Neural progenitor cell (in vitro differentiated cells): ENCODE measurements at regions not wholly inside any gene's neighbourhood (a gene's known extent, or its start where the extent isn't known, plus 50 kb on each side); places are given as distances from the start of the nearest gene placed in this dataset.
"Not testable (repeated sequence)": the region's sequence is repeated elsewhere in the genome, so short reads cannot be mapped to it uniquely, and the experiment has no call there.

Experiments
- DNase-seq: peaks from one replicate; pipeline ENCODE4 v3.0.0-alpha.2; 2016; ENCODE audit warnings: low spot score
- H2AFZ ChIP-seq: fragments of 200-600 bp; sonication (generic); replicated peaks from 2 replicates; pipeline ENCODE4 v1.6.1; 2016; ENCODE audit warnings: antibody characterized with exemption
- H3F3A ChIP-seq: fragments of 200-600 bp; sonication (generic); 2 replicates; pipeline ENCODE4 v1.6.1; 2016; ENCODE audit warnings: antibody characterized with exemption, low read depth
- H3K27ac ChIP-seq: fragments of 200-600 bp; sonication (generic); 2 replicates; pipeline ENCODE4 v1.5.1; 2016; ENCODE audit warnings: mild to moderate bottlenecking
- H3K27me3 ChIP-seq: fragments of 200-600 bp; sonication (generic); 2 replicates; pipeline ENCODE4 v1.6.1; 2016; ENCODE audit warnings: mild to moderate bottlenecking, moderate library complexity
- H3K36me3 ChIP-seq: fragments of 200-600 bp; sonication (generic); 2 replicates; pipeline ENCODE4 v1.5.1; 2016
- H3K4me1 ChIP-seq: fragments of 200-600 bp; sonication (generic); 2 replicates; pipeline ENCODE4 v1.6.1; 2016; ENCODE audit warnings: mixed run types
- H3K4me2 ChIP-seq: fragments of 200-600 bp; sonication (generic); 2 replicates; pipeline ENCODE4 v1.6.1; 2016
- H3K4me3 ChIP-seq: fragments of 200-600 bp; sonication (generic); 2 replicates; pipeline ENCODE4 v1.5.1; 2016
- H3K79me2 ChIP-seq: fragments of 200-600 bp; sonication (generic); 2 replicates; pipeline ENCODE4 v1.6.1; 2016; ENCODE audit warnings: low read depth
- H3K9ac ChIP-seq: fragments of 200-600 bp; sonication (generic); 2 replicates; pipeline ENCODE4 v1.6.1; 2016
- H3K9me3 ChIP-seq: fragments of 200-600 bp; sonication (generic); 2 replicates; pipeline ENCODE4 v1.5.1; 2016; ENCODE audit warnings: low read depth
- H4K20me1 ChIP-seq: fragments of 200-600 bp; sonication (generic); 2 replicates; pipeline ENCODE4 v1.6.1; 2016; ENCODE audit warnings: low read depth
- H3K27ac Mint-ChIP-seq: 3 replicates; pipeline ENCODE4 v1.8.0; 2021; ENCODE audit warnings: mixed read lengths
- H3K27me3 Mint-ChIP-seq: 2 replicates; pipeline ENCODE4 v1.8.0; 2022; ENCODE audit warnings: low read depth, mild to moderate bottlenecking, inconsistent platforms, moderate library complexity, mixed read lengths; ENCODE audit not compliant: insufficient read depth
- H3K36me3 Mint-ChIP-seq: 3 replicates; pipeline ENCODE4 v1.8.0; 2021; ENCODE audit warnings: mixed read lengths
- H3K4me1 Mint-ChIP-seq: 3 replicates; pipeline ENCODE4 v1.8.0; 2021; ENCODE audit warnings: mixed read lengths
- H3K4me3 Mint-ChIP-seq: 3 replicates; pipeline ENCODE4 v1.8.0; 2021; ENCODE audit warnings: mild to moderate bottlenecking, moderate library complexity, mixed read lengths
- H3K9me3 Mint-ChIP-seq: 3 replicates; pipeline ENCODE4 v1.8.0; 2020; ENCODE audit warnings: mixed read lengths
- EZH2 ChIP-seq: fragments of 200-600 bp; sonication (generic); IDR thresholded peaks from 2 replicates; pipeline ENCODE4 v1.6.1; 2017; ENCODE audit warnings: antibody characterized with exemption, mild to moderate bottlenecking, moderate library complexity
- EZH2phosphoT487 ChIP-seq: fragments of 200-600 bp; sonication (generic); IDR thresholded peaks from 2 replicates; pipeline ENCODE4 v1.6.1; 2017; ENCODE audit warnings: antibody characterized with exemption
- TF ChIP-seq, protein P1 (sequence below): fragments of 200-600 bp; sonication (generic); IDR thresholded peaks from 2 replicates; pipeline ENCODE4 v1.5.1; 2017; ENCODE audit warnings: antibody characterized with exemption, mild to moderate bottlenecking

GRCh38 chr4:81314196-81314896, 99.3 kb upstream of the PRKG2 start:
- H2AFZ ChIP-seq = peak overlapping the region; percentile 19
- no peaks in the 10 kb centered on the region for H3K36me3 ChIP-seq
- H3K9me3 ChIP-seq = no peaks in the 10 kb centered on the region
- Mint-ChIP-seq H3K4me3 (no peak overlapping the region), H3K27ac (no peak overlapping the region), H3K4me1 (no peaks in the 10 kb centered on the region), H3K9me3 (no peaks in the 10 kb centered on the region), H3K27me3 (peaks cover under 1% of the 10 kb centered on the region), H3K36me3 (no peaks in the 10 kb centered on the region)
- H3K79me2 ChIP-seq = no peaks in the 10 kb centered on the region
- no peak overlapping the region for H3K9ac ChIP-seq
- H3K4me2 ChIP-seq = no peak overlapping the region
- H3K4me1 ChIP-seq = no peaks in the 10 kb centered on the region
- H3K27ac ChIP-seq = no peak overlapping the region
- H4K20me1 ChIP-seq = no peaks in the 10 kb centered on the region
- no peaks in the 10 kb centered on the region for H3K27me3 ChIP-seq
- peak; percentile 12 for DNase-seq
- TF ChIP-seq EZH2 (no peak), EZH2phosphoT487 (no peak)
- TF ChIP-seq, protein P1, sequence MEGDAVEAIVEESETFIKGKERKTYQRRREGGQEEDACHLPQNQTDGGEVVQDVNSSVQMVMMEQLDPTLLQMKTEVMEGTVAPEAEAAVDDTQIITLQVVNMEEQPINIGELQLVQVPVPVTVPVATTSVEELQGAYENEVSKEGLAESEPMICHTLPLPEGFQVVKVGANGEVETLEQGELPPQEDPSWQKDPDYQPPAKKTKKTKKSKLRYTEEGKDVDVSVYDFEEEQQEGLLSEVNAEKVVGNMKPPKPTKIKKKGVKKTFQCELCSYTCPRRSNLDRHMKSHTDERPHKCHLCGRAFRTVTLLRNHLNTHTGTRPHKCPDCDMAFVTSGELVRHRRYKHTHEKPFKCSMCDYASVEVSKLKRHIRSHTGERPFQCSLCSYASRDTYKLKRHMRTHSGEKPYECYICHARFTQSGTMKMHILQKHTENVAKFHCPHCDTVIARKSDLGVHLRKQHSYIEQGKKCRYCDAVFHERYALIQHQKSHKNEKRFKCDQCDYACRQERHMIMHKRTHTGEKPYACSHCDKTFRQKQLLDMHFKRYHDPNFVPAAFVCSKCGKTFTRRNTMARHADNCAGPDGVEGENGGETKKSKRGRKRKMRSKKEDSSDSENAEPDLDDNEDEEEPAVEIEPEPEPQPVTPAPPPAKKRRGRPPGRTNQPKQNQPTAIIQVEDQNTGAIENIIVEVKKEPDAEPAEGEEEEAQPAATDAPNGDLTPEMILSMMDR = no peak
- H3K4me3 ChIP-seq = no peak overlapping the region
- H3F3A ChIP-seq = no peaks in the 10 kb centered on the region

DNA sequence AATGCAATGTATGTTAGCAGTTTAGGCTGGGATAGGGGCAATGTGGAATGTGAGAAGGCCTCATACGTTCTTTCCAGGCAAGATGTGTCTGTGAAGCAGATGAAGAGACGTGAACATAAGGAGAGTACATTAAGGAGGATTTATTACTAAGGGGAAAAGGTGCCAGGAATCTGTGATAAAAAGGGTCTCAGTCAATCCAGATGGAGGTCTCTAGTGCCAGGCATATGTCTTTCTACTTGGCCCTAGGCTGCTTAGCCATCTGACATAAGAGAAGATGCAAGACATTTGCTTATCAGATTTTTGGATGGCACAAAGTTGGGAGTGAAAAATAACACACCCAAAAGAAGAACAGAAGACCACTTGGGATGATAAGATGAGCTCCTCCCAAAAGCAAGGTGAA, 93.0 kb upstream of the PRKG2 start:
- H4K20me1 ChIP-seq = no peaks in the 10 kb centered on the region
- DNase-seq = no peak
- H2AFZ ChIP-seq = no peak overlapping the region
- H3K79me2 ChIP-seq = no peaks in the 10 kb centered on the region
- H3K4me3 Mint-ChIP-seq = no peak overlapping the region
- H3K9me3 Mint-ChIP-seq = no peaks in the 10 kb centered on the region
- no peak overlapping the region for H3K4me2 ChIP-seq
- no peaks in the 10 kb centered on the region for H3F3A ChIP-seq
- peaks cover 2% of the 10 kb centered on the region for H3K27me3 Mint-ChIP-seq
- no peaks in the 10 kb centered on the region for H3K36me3 ChIP-seq
- no peaks in the 10 kb centered on the region for H3K9me3 ChIP-seq
- no peak overlapping the region for H3K27ac Mint-ChIP-seq
- no peak overlapping the region for H3K4me3 ChIP-seq
- TF ChIP-seq, protein P1 = no peak
- TF ChIP-seq EZH2phosphoT487 (no peak), EZH2 (no peak)
- no peaks in the 10 kb centered on the region for H3K27me3 ChIP-seq
- no peaks in the 10 kb centered on the region for H3K4me1 Mint-ChIP-seq
- no peaks in the 10 kb centered on the region for H3K4me1 ChIP-seq
- H3K27ac ChIP-seq = no peak overlapping the region
- no peak overlapping the region for H3K9ac ChIP-seq
- no peaks in the 10 kb centered on the region for H3K36me3 Mint-ChIP-seq

- Mint-ChIP-seq H3K36me3 (no peaks in the 10 kb centered on the region), H3K27me3 (peaks cover 2% of the 10 kb centered on the region), H3K27ac (no peak overlapping the region), H3K9me3 (no peaks in the 10 kb centered on the region), H3K4me3 (no peak overlapping the region), H3K4me1 (no peaks in the 10 kb centered on the region)
- Histone ChIP-seq H3K4me3 (no peak overlapping the region), H3K27me3 (no peaks in the 10 kb centered on the region), H3K9ac (no peak overlapping the region), H3K4me1 (no peaks in the 10 kb centered on the region), H3K79me2 (no peaks in the 10 kb centered on the region), H3F3A (no peaks in the 10 kb centered on the region), H3K36me3 (no peaks in the 10 kb centered on the region), H3K27ac (no peak overlapping the region), H3K9me3 (no peaks in the 10 kb centered on the region), H4K20me1 (no peaks in the 10 kb centered on the region), H2AFZ (peak overlapping the region; percentile 40), H3K4me2 (no peak overlapping the region)
- DNase-seq = no peak
- TF ChIP-seq, protein P1 = no peak
- TF ChIP-seq EZH2 = no peak
- no peak for TF ChIP-seq EZH2phosphoT487
Observed at GRCh38 chr4:81304871-81305270, 89.8 kb upstream of the PRKG2 start.

DNA sequence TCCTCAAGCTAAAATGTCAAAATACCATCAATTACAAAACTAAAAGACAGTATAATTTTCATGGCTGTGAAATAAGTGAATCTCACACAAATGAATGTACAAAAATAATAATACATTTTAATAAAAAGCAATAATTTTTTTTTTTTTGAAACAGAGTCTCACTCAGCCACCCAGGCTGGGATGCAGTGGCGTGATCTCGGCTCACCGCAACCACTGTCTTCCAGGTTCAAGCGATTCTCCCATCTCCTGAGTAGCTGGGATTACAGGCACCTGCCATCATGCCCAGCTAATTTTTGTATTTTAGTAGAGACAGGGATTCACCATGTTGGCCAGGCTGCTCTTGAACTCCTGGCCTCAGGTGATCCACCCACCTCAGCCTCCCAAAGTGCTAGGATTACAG, 85.3 kb upstream of the PRKG2 start:
- H3K9ac ChIP-seq, H3K9me3 ChIP-seq, H3K36me3 ChIP-seq, H3K4me3 ChIP-seq, H3K4me2 ChIP-seq, H3F3A ChIP-seq, H2AFZ ChIP-seq, DNase-seq, H4K20me1 ChIP-seq, H3K27ac ChIP-seq, H3K4me3 Mint-ChIP-seq, H3K27ac Mint-ChIP-seq, H3K27me3 ChIP-seq, H3K36me3 Mint-ChIP-seq, H3K27me3 Mint-ChIP-seq, H3K79me2 ChIP-seq, H3K4me1 Mint-ChIP-seq, H3K4me1 ChIP-seq: not testable (repeated sequence)
- peaks cover 13% of the 10 kb centered on the region for H3K9me3 Mint-ChIP-seq
